CD14-positive monocyte (primary cell): ENCODE measurements at regions not wholly inside any gene's neighbourhood (a gene's known extent, or its start where the extent isn't known, plus 50 kb on each side); places are given as distances from the start of the nearest gene placed in this dataset.

Experiments
- DNase-seq, 3 donors: peaks; one replicate each; pipeline ENCODE4 v3.0.0-alpha.2; 2011 to 2022
- H2AFZ ChIP-seq: 2 replicates; pipeline ENCODE4 v1.6.0; 2012; ENCODE audit warnings: mild to moderate bottlenecking, low read depth, low read length, inconsistent platforms; ENCODE audit not compliant: insufficient read depth, poor library complexity, severe bottlenecking
- H3K27ac ChIP-seq, 2 donors: 1 replicate in 1 of 2; 2 replicates in 1 of 2; pipeline ENCODE4 v1.5.1; 2012 to 2013; ENCODE audit warnings: low read length in 2 of 2, control low read depth in 1 of 2, inconsistent platforms in 1 of 2, low read depth in 1 of 2, mild to moderate bottlenecking in 1 of 2
- H3K27me3 ChIP-seq, 2 donors: one replicate each; pipeline versions ENCODE4 v1.6.0 to v1.6.1; 2011 to 2013; ENCODE audit warnings: low read length in 2 of 2; ENCODE audit not compliant: control insufficient read depth in 2 of 2, insufficient read depth in 2 of 2
- H3K36me3 ChIP-seq, 2 donors: replicated peaks in 1 of 2; 1 replicate in 1 of 2; 2 replicates in 1 of 2; pipeline versions ENCODE4 v1.5.1 to v1.6.1; 2012 to 2013; ENCODE audit warnings: low read length in 2 of 2, control low read depth in 1 of 2, inconsistent platforms in 1 of 2, mild to moderate bottlenecking in 1 of 2; ENCODE audit not compliant: insufficient read depth in 2 of 2, control insufficient read depth in 1 of 2
- H3K4me1 ChIP-seq, 2 donors: 1 replicate in 1 of 2; 2 replicates in 1 of 2; pipeline versions ENCODE4 v1.5.1 to v1.6.1; 2012 to 2013; ENCODE audit warnings: low read length in 2 of 2, control low read depth in 1 of 2, inconsistent platforms in 1 of 2, mild to moderate bottlenecking in 1 of 2, moderate library complexity in 1 of 2; ENCODE audit not compliant: insufficient read depth in 2 of 2, control insufficient read depth in 1 of 2
- H3K4me2 ChIP-seq: replicated peaks from 2 replicates; pipeline ENCODE3; 2012; ENCODE audit warnings: low read length, moderate library complexity, mild to moderate bottlenecking; ENCODE audit not compliant: poor library complexity, severe bottlenecking; ENCODE audit errors: extremely low read depth
- H3K4me3 ChIP-seq, 3 experiments: fragments of 200-600 bp in 1 of 3; sonication (generic) in 1 of 3; replicated peaks in 1 of 3; 1 replicate in 2 of 3; 2 replicates in 1 of 3; pipeline ENCODE4 v1.5.1; 2011 to 2013; ENCODE audit warnings: low read length in 3 of 3, mild to moderate bottlenecking in 3 of 3, control low read depth in 2 of 3, low read depth in 2 of 3, inconsistent platforms in 1 of 3, moderate library complexity in 1 of 3
- H3K79me2 ChIP-seq: 2 replicates; pipeline ENCODE4 v1.6.0; 2012; ENCODE audit warnings: mild to moderate bottlenecking, control low read depth, inconsistent platforms, low read length, moderate library complexity; ENCODE audit not compliant: insufficient read depth
- H3K9ac ChIP-seq: 2 replicates; pipeline ENCODE4 v1.6.0; 2017; ENCODE audit warnings: low read length, mild to moderate bottlenecking; ENCODE audit not compliant: insufficient read depth, poor library complexity, severe bottlenecking
- H3K9me3 ChIP-seq, 2 donors: replicated peaks in 1 of 2; 1 replicate in 1 of 2; 2 replicates in 1 of 2; pipeline versions ENCODE4 v1.5.1 to v1.6.1; 2012 to 2013; ENCODE audit warnings: low read length in 2 of 2, control low read depth in 1 of 2; ENCODE audit not compliant: control insufficient read depth in 1 of 2, insufficient read depth in 1 of 2
- H4K20me1 ChIP-seq: 2 replicates; pipeline ENCODE4 v1.6.0; 2012; ENCODE audit warnings: mild to moderate bottlenecking, low read length, control low read depth, moderate library complexity; ENCODE audit not compliant: insufficient read depth
- H3K27ac Mint-ChIP-seq, 7 donors: one replicate each; pipeline ENCODE4 v1.8.0; 2020; ENCODE audit warnings: mild to moderate bottlenecking in 7 of 7, mixed read lengths in 7 of 7, moderate library complexity in 6 of 7, inconsistent platforms in 2 of 7
- H3K27me3 Mint-ChIP-seq, 3 donors: one replicate each; pipeline ENCODE4 v1.8.0; 2021 to 2022; ENCODE audit warnings: low read depth in 3 of 3, mild to moderate bottlenecking in 3 of 3, mixed read lengths in 3 of 3, moderate library complexity in 3 of 3, inconsistent platforms in 1 of 3
- H3K36me3 Mint-ChIP-seq, 2 donors: one replicate each; pipeline ENCODE4 v1.8.0; 2020; ENCODE audit warnings: mixed read lengths in 2 of 2, inconsistent platforms in 1 of 2, mild to moderate bottlenecking in 1 of 2
- H3K4me1 Mint-ChIP-seq: one replicate; pipeline ENCODE4 v1.8.0; 2020; ENCODE audit warnings: mild to moderate bottlenecking, mixed read lengths
- H3K4me3 Mint-ChIP-seq, 2 donors: one replicate each; pipeline ENCODE4 v1.8.0; 2020; ENCODE audit warnings: mild to moderate bottlenecking in 2 of 2, mixed read lengths in 2 of 2, moderate library complexity in 1 of 2
- H3K9me3 Mint-ChIP-seq, 7 donors: one replicate each; pipeline ENCODE4 v1.8.0; 2020 to 2022; ENCODE audit warnings: mixed read lengths in 7 of 7, mild to moderate bottlenecking in 6 of 7, moderate library complexity in 6 of 7, inconsistent platforms in 2 of 7
- CTCF ChIP-seq: fragments of 200-600 bp; IDR thresholded peaks from one replicate; pipeline ENCODE4 v1.8.0; 2022; ENCODE audit warnings: antibody characterized with exemption, mild to moderate bottlenecking
- WGBS: methylation state at CpG from one replicate; pipeline ENCODE4 v1.1.5; 2013; ENCODE audit warnings: missing lambda C conversion rate; ENCODE audit not compliant: insufficient coverage; 5-methylcytosine and 5-hydroxymethylcytosine counted together
- intact Hi-C, 2 donors: fragments of 100-400 bp; cut with micrococcal nuclease; formaldehyde crosslinking; loops; one replicate each; pipeline versions ENCODE4 v1.15.0 to v1.15.1; 2023

GRCh38 chr7:25776744-25777123 is 375.3 kb upstream of the NFE2L3 start:
- Mint-ChIP-seq H3K27me3 (peaks cover 0 to 7% (median 6%) of the 10 kb centered on the region in 3 donors), H3K4me3 (no peak overlapping the region), H3K36me3 (no peaks in the 10 kb centered on the region), H3K4me1 (peaks cover 2% of the 10 kb centered on the region), H3K27ac (peak overlapping the region in 1 of 7 donors; percentile 44), H3K9me3 (peaks cover 0 to 3% (median 0%) of the 10 kb centered on the region in 7 donors)
- H2AFZ ChIP-seq = no peak overlapping the region
- H3K9me3 ChIP-seq = no peaks in the 10 kb centered on the region
- TF ChIP-seq CTCF = no peak
- intact Hi-C loops = no loop called here
- no peaks in the 10 kb centered on the region for H3K4me1 ChIP-seq
- no peaks in the 10 kb centered on the region for H3K79me2 ChIP-seq
- no peaks in the 10 kb centered on the region for H3K36me3 ChIP-seq
- H3K4me2 ChIP-seq = no peak overlapping the region
- no peak for DNase-seq
- no peak overlapping the region for H3K27ac ChIP-seq
- WGBS = 89% methylated on average over 1 of the region's 1 CpG
- H3K27me3 ChIP-seq = no peaks in the 10 kb centered on the region
- H3K4me3 ChIP-seq = no peak overlapping the region
- no peak overlapping the region for H3K9ac ChIP-seq
- no peaks in the 10 kb centered on the region for H4K20me1 ChIP-seq

GRCh38 chr7:25777969-25778708 is 373.9 kb upstream of the NFE2L3 start:
- peaks cover 2% of the 10 kb centered on the region for H3K4me1 Mint-ChIP-seq
- DNase-seq = no peak
- H3K27ac ChIP-seq = no peak overlapping the region
- H3K36me3 ChIP-seq = no peaks in the 10 kb centered on the region
- no peak overlapping the region for H3K4me3 ChIP-seq
- no peaks in the 10 kb centered on the region for H3K9me3 ChIP-seq
- no peak for TF ChIP-seq CTCF
- no peaks in the 10 kb centered on the region for H3K36me3 Mint-ChIP-seq
- H3K27me3 Mint-ChIP-seq = peaks cover 0 to 6% (median 3%) of the 10 kb centered on the region in 3 donors
- H3K9me3 Mint-ChIP-seq = peaks cover 0 to 3% (median 0%) of the 10 kb centered on the region in 7 donors
- no peak overlapping the region for H3K27ac Mint-ChIP-seq
- H3K4me3 Mint-ChIP-seq = no peak overlapping the region
- no peak overlapping the region for H2AFZ ChIP-seq
- H3K4me2 ChIP-seq = no peak overlapping the region
- H3K27me3 ChIP-seq = no peaks in the 10 kb centered on the region
- H3K4me1 ChIP-seq = no peaks in the 10 kb centered on the region
- no peak overlapping the region for H3K9ac ChIP-seq
- whole genome bisulfite sequencing = 87% methylated on average over 7 of the region's 11 CpGs
- H3K79me2 ChIP-seq = no peaks in the 10 kb centered on the region
- H4K20me1 ChIP-seq = no peaks in the 10 kb centered on the region
- intact Hi-C loops = no loop called here
